GM20000 (cell line): ENCODE measurements at regions not wholly inside any gene's neighbourhood (a gene's known extent, or its start where the extent isn't known, plus 50 kb on each side); places are given as distances from the start of the nearest gene placed in this dataset.

Source experiments
- DNase-seq: peaks from one replicate; pipeline ENCODE4 v3.0.0; 2012; ENCODE audit warnings: low spot score
- CTCF ChIP-seq: IDR thresholded peaks from 2 replicates; pipeline ENCODE4 v1.5.1; 2012; ENCODE audit warnings: mild to moderate bottlenecking, control low read depth; ENCODE audit errors: extremely low read depth, missing control alignments

GRCh38 chr16:86816930-86817625 is 238.7 kb downstream of the FOXL1 start:
- DNase-seq, result no peak
- no peak for TF ChIP-seq CTCF

GRCh38 chr16:86818671-86819532 is 240.6 kb downstream of the FOXL1 start:
- DNase-seq, result no peak
- TF ChIP-seq CTCF, result no peak

GRCh38 chr16:86819533-86819892 is 241.2 kb downstream of the FOXL1 start:
- DNase-seq, result no peak
- no peak for TF ChIP-seq CTCF

GRCh38 chr16:86821895-86822294 is 243.5 kb downstream of the FOXL1 start:
- no peak for TF ChIP-seq CTCF
- no peak for DNase-seq

- no peak for TF ChIP-seq CTCF
- no peak for DNase-seq
These were observed 244.8 kb downstream of the FOXL1 start for GRCh38 chr16:86823125-86823524.

GRCh38 chr16:86823888-86824671 is 245.7 kb downstream of the FOXL1 start:
- DNase-seq, result no peak
- TF ChIP-seq CTCF, result no peak

- no peak for TF ChIP-seq CTCF
- DNase-seq, result no peak
These were observed 246.5 kb downstream of the FOXL1 start for GRCh38 chr16:86824751-86825296.
